ENCODE measurements at regions not wholly inside any gene's neighbourhood (a gene's known extent, or its start where the extent isn't known, plus 50 kb on each side); places are given as distances from the start of the nearest gene placed in this dataset.
"Not testable (repeated sequence)": the region's sequence is repeated elsewhere in the genome, so short reads cannot be mapped to it uniquely, and the experiment has no call there.

GRCh38 chr2:215635071-215635787, 199.4 kb upstream of the FN1 start:
- FAIRE-seq, result no peak
- DNase-seq (ENCODE audit: low spot score in 2 of 2), result no peak

GRCh38 chr2:215633360-215633759, 197.5 kb upstream of the FN1 start:
- FAIRE-seq (no peak), DNase-seq (ENCODE audit: low spot score in 2 of 2) (no peak)

GRCh38 chr2:215631696-215632095, 195.8 kb upstream of the FN1 start:
- DNase-seq (ENCODE audit: low spot score in 2 of 2) (no peak), FAIRE-seq (no peak)

GRCh38 chr2:215630796-215631195, 194.9 kb upstream of the FN1 start:
- not testable (repeated sequence) for FAIRE-seq; DNase-seq (ENCODE audit: low spot score in 2 of 2)

- FAIRE-seq (no peak), DNase-seq (ENCODE audit: low spot score in 2 of 2) (no peak)
These were observed 191.9 kb upstream of the FN1 start for GRCh38 chr2:215627771-215628170.

GRCh38 chr2:215626812-215627281, 191.0 kb upstream of the FN1 start:
- no peak for DNase-seq (ENCODE audit: low spot score in 2 of 2)
- no peak for FAIRE-seq

GRCh38 chr2:215626063-215626462, 190.2 kb upstream of the FN1 start:
- FAIRE-seq (no peak), DNase-seq (ENCODE audit: low spot score in 2 of 2) (no peak)

GRCh38 chr2:215625207-215625606, 189.3 kb upstream of the FN1 start:
- DNase-seq (ENCODE audit: low spot score in 2 of 2) (no peak), FAIRE-seq (no peak)

- DNase-seq (ENCODE audit: low spot score in 2 of 2) (no peak), FAIRE-seq (no peak)
These were observed 188.6 kb upstream of the FN1 start for GRCh38 chr2:215624423-215624829.

GRCh38 chr2:215622837-215623236, 187.0 kb upstream of the FN1 start:
- FAIRE-seq (no peak), DNase-seq (ENCODE audit: low spot score in 2 of 2) (no peak)

- DNase-seq (ENCODE audit: low spot score in 2 of 2), result no peak
- FAIRE-seq, result no peak
These were observed 185.5 kb upstream of the FN1 start for GRCh38 chr2:215621381-215621780.

GRCh38 chr2:215620528-215620927, 184.7 kb upstream of the FN1 start:
- FAIRE-seq (no peak), DNase-seq (ENCODE audit: low spot score in 2 of 2) (no peak)

- FAIRE-seq, result no peak
- no peak for DNase-seq (ENCODE audit: low spot score in 2 of 2)
These were observed 184.1 kb upstream of the FN1 start for GRCh38 chr2:215619989-215620388.

GRCh38 chr2:215619022-215619958, 183.4 kb upstream of the FN1 start:
- DNase-seq (ENCODE audit: low spot score in 2 of 2) (no peak), FAIRE-seq (no peak)

GRCh38 chr2:215618145-215618544, 182.3 kb upstream of the FN1 start:
- FAIRE-seq, result no peak

GRCh38 chr2:215617060-215617824, 181.4 kb upstream of the FN1 start:
- DNase-seq (ENCODE audit: low spot score in 2 of 2) (no peak), FAIRE-seq (no peak)

More at GRCh38 chr2:215618145-215618544, 182.3 kb upstream of the FN1 start:
- DNase-seq (ENCODE audit: low spot score in 2 of 2), result no peak

- DNase-seq (ENCODE audit: low spot score in 2 of 2) (no peak), FAIRE-seq (no peak)
These were observed 179.9 kb upstream of the FN1 start for GRCh38 chr2:215615803-215616174.

- no peak for DNase-seq (ENCODE audit: low spot score in 2 of 2)
- FAIRE-seq, result no peak
These were observed 179.4 kb upstream of the FN1 start for GRCh38 chr2:215615067-215615802.

GRCh38 chr2:215614296-215614695, 178.4 kb upstream of the FN1 start:
- no peak for FAIRE-seq
- DNase-seq (ENCODE audit: low spot score in 2 of 2), result no peak

- DNase-seq (ENCODE audit: low spot score in 2 of 2) (no peak), FAIRE-seq (no peak)
These were observed 178.0 kb upstream of the FN1 start for GRCh38 chr2:215613888-215614287.

Measured in frontal cortex (tissue), 3 donors.